ENCODE measurements at regions not wholly inside any gene's neighbourhood (a gene's known extent, or its start where the extent isn't known, plus 50 kb on each side); places are given as distances from the start of the nearest gene placed in this dataset.

DNA sequence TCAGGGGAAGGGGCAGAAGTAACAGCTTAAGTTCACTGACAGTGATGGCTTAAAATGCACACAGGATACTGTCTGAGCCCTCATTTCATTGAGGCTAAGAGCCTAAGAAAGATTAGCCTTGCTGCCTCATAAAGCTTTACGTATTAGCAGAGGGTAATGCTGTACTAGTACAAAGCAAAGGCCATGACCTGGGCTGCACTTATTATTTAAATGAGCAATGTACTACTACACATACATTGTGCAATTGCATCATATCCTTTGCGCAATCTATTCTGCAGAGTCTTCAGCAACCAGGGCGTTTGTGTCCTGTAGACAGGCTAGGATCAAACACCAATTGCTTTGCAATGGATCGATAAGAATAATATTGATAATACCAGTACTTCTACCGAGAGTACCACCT lies 221.8 kb downstream of the TPRG1 start:
- TF ChIP-seq CTCF (IDR thresholded peaks at IDR 0.05) (no peak), POLR2A (IDR thresholded peaks at IDR 0.05) (no peak)
